GM10266 (cell line): ENCODE measurements at regions not wholly inside any gene's neighbourhood (a gene's known extent, or its start where the extent isn't known, plus 50 kb on each side); places are given as distances from the start of the nearest gene placed in this dataset.

Source experiments
- DNase-seq: peaks from one replicate; pipeline ENCODE4 v3.0.0; 2012; ENCODE audit errors: extremely low spot score
- CTCF ChIP-seq: IDR thresholded peaks from 2 replicates; pipeline ENCODE4 v1.5.1; 2012; ENCODE audit warnings: mild to moderate bottlenecking, low read depth; ENCODE audit not compliant: control insufficient read depth, insufficient read depth; ENCODE audit errors: missing control alignments

GRCh38 chr1:214941061-214941460, 141.5 kb upstream of the KCNK2 start:
- no peak for TF ChIP-seq CTCF
- no peak for DNase-seq

- no peak for DNase-seq
- TF ChIP-seq CTCF = no peak
Observed at GRCh38 chr1:214943054-214943453, 139.5 kb upstream of the KCNK2 start.

GRCh38 chr1:214946615-214947014, 135.9 kb upstream of the KCNK2 start:
- no peak for DNase-seq
- TF ChIP-seq CTCF = no peak

- no peak for TF ChIP-seq CTCF
- no peak for DNase-seq
Observed at GRCh38 chr1:214952648-214953047, 129.9 kb upstream of the KCNK2 start.

GRCh38 chr1:214953901-214954616, 128.5 kb upstream of the KCNK2 start:
- no peak for TF ChIP-seq CTCF
- no peak for DNase-seq

- no peak for DNase-seq
- TF ChIP-seq CTCF = no peak
Observed at GRCh38 chr1:214954617-214954949, 128.0 kb upstream of the KCNK2 start.

GRCh38 chr1:214957330-214958137, 125.0 kb upstream of the KCNK2 start:
- no peak for DNase-seq
- no peak for TF ChIP-seq CTCF
